Calu3 (cell line): ENCODE measurements at regions not wholly inside any gene's neighbourhood (a gene's known extent, or its start where the extent isn't known, plus 50 kb on each side); places are given as distances from the start of the nearest gene placed in this dataset.

ENCODE experiments used
- BruUV-seq: library from RNA; stranded (reverse); fragments of 400-500 nt; replicated peaks from 2 replicates; lab custom pipeline; 2021; lab: Mats Ljungman, UMichigan
- CTCF ChIA-PET: fragments of 300-600 bp; sonication (Branson Sonifier 250); formaldehyde crosslinking; loops from one replicate; lab custom pipeline; 2022; ENCODE audit warnings: antibody characterized with exemption; lab: Charles Lee
- DNase-seq: peaks from one replicate; pipeline ENCODE4 v3.0.0; 2022
- H3K27ac Mint-ChIP-seq: one replicate; pipeline ENCODE4 v1.8.0; 2022; ENCODE audit warnings: mixed read lengths; ENCODE audit not compliant: unreplicated experiment
- H3K27me3 Mint-ChIP-seq: one replicate; pipeline ENCODE4 v1.8.0; 2022; ENCODE audit warnings: mixed read lengths; ENCODE audit not compliant: unreplicated experiment
- H3K36me3 Mint-ChIP-seq: one replicate; pipeline ENCODE4 v1.8.0; 2022; ENCODE audit warnings: mild to moderate bottlenecking, moderate library complexity, mixed read lengths; ENCODE audit not compliant: insufficient read depth, unreplicated experiment
- H3K4me1 Mint-ChIP-seq: one replicate; pipeline ENCODE4 v1.8.0; 2022; ENCODE audit warnings: mild to moderate bottlenecking, low read depth, mixed read lengths; ENCODE audit not compliant: unreplicated experiment
- H3K4me3 Mint-ChIP-seq: one replicate; pipeline ENCODE4 v1.8.0; 2022; ENCODE audit warnings: mild to moderate bottlenecking, low read depth, moderate library complexity, mixed read lengths; ENCODE audit not compliant: unreplicated experiment
- H3K9me3 Mint-ChIP-seq: one replicate; pipeline ENCODE4 v1.8.0; 2022; ENCODE audit warnings: low read depth, mixed read lengths; ENCODE audit not compliant: unreplicated experiment
- CTCF ChIP-seq: fragments of 200-600 bp; IDR thresholded peaks from one replicate; pipeline ENCODE4 v1.8.0; 2022; ENCODE audit warnings: antibody characterized with exemption; ENCODE audit not compliant: unreplicated experiment
- intact Hi-C: fragments of 100-400 bp; cut with micrococcal nuclease; formaldehyde crosslinking; loops from one replicate; pipeline ENCODE4 v1.10.0; 2022; ENCODE audit not compliant: unreplicated experiment

- CTCF ChIA-PET: no interaction called here
- Mint-ChIP-seq H3K4me3 (no peak overlapping the region), H3K36me3 (no peaks in the 10 kb centered on the region), H3K9me3 (no peaks in the 10 kb centered on the region), H3K4me1 (peaks cover 13% of the 10 kb centered on the region), H3K27me3 (no peaks in the 10 kb centered on the region), H3K27ac (no peak overlapping the region)
- no TSS peak for BruUV-seq
- intact Hi-C loops: no loop called here
- peak; percentile 2 for DNase-seq
- TF ChIP-seq CTCF: no peak
Measured at GRCh38 chr4:106707776-106708463, 328.2 kb downstream of the DKK2 start.

- Mint-ChIP-seq H3K9me3 (no peaks in the 10 kb centered on the region), H3K27ac (no peak overlapping the region), H3K36me3 (no peaks in the 10 kb centered on the region), H3K4me3 (no peak overlapping the region), H3K27me3 (no peaks in the 10 kb centered on the region), H3K4me1 (peaks cover 13% of the 10 kb centered on the region)
- CTCF ChIA-PET: interaction anchor here (0.6 kb wide), 1 partner anchor 871 kb away, joined by 3 read pairs; no protein-coding TSS in a partner anchor
- intact Hi-C loops: no loop called here
- BruUV-seq: no TSS peak
- DNase-seq: no peak
- TF ChIP-seq CTCF: no peak
Measured at GRCh38 chr4:106704253-106704870, 331.8 kb downstream of the DKK2 start.

- Mint-ChIP-seq H3K36me3 (no peaks in the 10 kb centered on the region), H3K4me3 (no peak overlapping the region), H3K4me1 (no peaks in the 10 kb centered on the region), H3K27ac (no peak overlapping the region), H3K27me3 (no peaks in the 10 kb centered on the region), H3K9me3 (no peaks in the 10 kb centered on the region)
- CTCF ChIA-PET: no interaction called here
- no TSS peak for BruUV-seq
- intact Hi-C loops: no loop called here
- TF ChIP-seq CTCF: no peak
- no peak for DNase-seq
Measured at GRCh38 chr4:106700321-106700720, 331.7 kb upstream of the GIMD1 start.

- Mint-ChIP-seq H3K4me1 (no peaks in the 10 kb centered on the region), H3K9me3 (peaks cover 4% of the 10 kb centered on the region), H3K27me3 (no peaks in the 10 kb centered on the region), H3K36me3 (no peaks in the 10 kb centered on the region), H3K27ac (no peak overlapping the region), H3K4me3 (no peak overlapping the region)
- no peak for TF ChIP-seq CTCF
- BruUV-seq: no TSS peak
- intact Hi-C loops: loop anchor here (10.0 kb wide), 1 partner anchor 196 kb away; no protein-coding TSS in a partner anchor
- DNase-seq: no peak
- CTCF ChIA-PET: interaction anchor here (1.1 kb wide), 1 partner anchor 78 kb away, joined by 3 read pairs; no protein-coding TSS in a partner anchor
Measured at GRCh38 chr4:106698621-106699195, 330.1 kb upstream of the GIMD1 start.
